HL-60 (cell line): ENCODE measurements at regions not wholly inside any gene's neighbourhood (a gene's known extent, or its start where the extent isn't known, plus 50 kb on each side); places are given as distances from the start of the nearest gene placed in this dataset.

ENCODE experiments used
- DNase-seq, 2 experiments: peaks; one replicate each; pipeline ENCODE4 v3.0.0-alpha.2; 2010 to 2020; ENCODE audit warnings: low read depth in 1 of 2, low spot score in 1 of 2
- H3K27ac ChIP-seq: fragments of 250-450 bp; sonication (Bioruptor Pico); replicated peaks from 2 replicates; pipeline ENCODE4 v1.5.1; 2020; ENCODE audit warnings: mild to moderate bottlenecking, moderate library complexity
- H3K27me3 ChIP-seq: fragments of 250-450 bp; sonication (Bioruptor Pico); 2 replicates; pipeline ENCODE4 v1.5.1; 2021; ENCODE audit warnings: mild to moderate bottlenecking, moderate library complexity; ENCODE audit not compliant: insufficient read depth, poor library complexity, severe bottlenecking
- H3K4me3 ChIP-seq: replicated peaks from 2 replicates; pipeline ENCODE4 v1.5.1; 2011; ENCODE audit warnings: mild to moderate bottlenecking, control low read depth, low read length; ENCODE audit not compliant: insufficient read depth
- CTCF ChIP-seq: IDR thresholded peaks from one replicate; pipeline ENCODE4 v1.5.1; 2011; ENCODE audit warnings: low read length, control low read depth, inconsistent platforms; ENCODE audit not compliant: insufficient read depth
- GABPA ChIP-seq: IDR thresholded peaks from 2 replicates; pipeline ENCODE4 v1.6.1; 2012; ENCODE audit warnings: low read depth
- POLR2AphosphoS5 ChIP-seq: IDR thresholded peaks from 2 replicates; pipeline ENCODE4 v1.6.1; 2012; ENCODE audit warnings: low read depth
- REST ChIP-seq: IDR thresholded peaks from 2 replicates; pipeline ENCODE4 v1.6.1; 2012; ENCODE audit warnings: low read depth; ENCODE audit not compliant: insufficient replicate concordance
- SPI1 ChIP-seq: IDR thresholded peaks from 2 replicates; pipeline ENCODE4 v1.6.1; 2012; ENCODE audit warnings: low read depth, mild to moderate bottlenecking, borderline replicate concordance

GRCh38 chr20:17859616-17860232 lies 108.9 kb downstream of the SNX5 start:
- Histone ChIP-seq H3K27ac (no peak overlapping the region), H3K4me3 (no peak overlapping the region), H3K27me3 (no peaks in the 10 kb centered on the region)
- TF ChIP-seq REST (no peak), POLR2AphosphoS5 (no peak), GABPA (no peak), CTCF (no peak)
- DNase-seq, result no peak

- H3K27ac ChIP-seq, result no peak overlapping the region
- TF ChIP-seq POLR2AphosphoS5 (no peak), GABPA (no peak), CTCF (no peak), REST (no peak), SPI1 (no peak)
- no peaks in the 10 kb centered on the region for H3K27me3 ChIP-seq
- no peak overlapping the region for H3K4me3 ChIP-seq
- no peak for DNase-seq
Measured at GRCh38 chr20:17859002-17859615, 109.5 kb downstream of the SNX5 start.

- Histone ChIP-seq H3K27me3 (no peaks in the 10 kb centered on the region), H3K4me3 (no peak overlapping the region), H3K27ac (no peak overlapping the region)
- DNase-seq, result no peak
- TF ChIP-seq CTCF (no peak), POLR2AphosphoS5 (no peak), SPI1 (no peak), REST (no peak), GABPA (no peak)
Measured at GRCh38 chr20:17858450-17859001, 110.1 kb downstream of the SNX5 start.
